Transverse colon (tissue), 4 donors: ENCODE measurements at regions not wholly inside any gene's neighbourhood (a gene's known extent, or its start where the extent isn't known, plus 50 kb on each side); places are given as distances from the start of the nearest gene placed in this dataset.

ENCODE experiments used
- EP300 ChIP-seq: sonication (generic); formaldehyde crosslinking; IDR thresholded peaks from one replicate; pipeline ENCODE4 v1.6.1; 2017; ENCODE audit warnings: antibody characterized with exemption, low read depth
- POLR2A ChIP-seq: fragments of 450-650 bp; IDR thresholded peaks from one replicate; pipeline ENCODE4 v1.6.1; 2016; ENCODE audit warnings: antibody characterized with exemption, mild to moderate bottlenecking, moderate library complexity
- POLR2AphosphoS5 ChIP-seq, 3 donors: sonication (generic); formaldehyde crosslinking; IDR thresholded peaks; one replicate each; pipeline ENCODE4 v1.6.1; 2016; ENCODE audit warnings: antibody characterized with exemption in 3 of 3
- TF ChIP-seq, protein P1 (sequence below), 5 experiments: fragments of 200-600 bp in 3 of 5; fragments of 450-650 bp in 2 of 5; sonication (generic) in 3 of 5; IDR thresholded peaks; 1 replicate in 2 of 5; 2 replicates in 3 of 5; pipeline ENCODE4 v1.5.1; 2016 to 2017; ENCODE audit warnings: antibody characterized with exemption in 5 of 5, inconsistent platforms in 3 of 5, mild to moderate bottlenecking in 2 of 5, moderate library complexity in 1 of 5

DNA sequence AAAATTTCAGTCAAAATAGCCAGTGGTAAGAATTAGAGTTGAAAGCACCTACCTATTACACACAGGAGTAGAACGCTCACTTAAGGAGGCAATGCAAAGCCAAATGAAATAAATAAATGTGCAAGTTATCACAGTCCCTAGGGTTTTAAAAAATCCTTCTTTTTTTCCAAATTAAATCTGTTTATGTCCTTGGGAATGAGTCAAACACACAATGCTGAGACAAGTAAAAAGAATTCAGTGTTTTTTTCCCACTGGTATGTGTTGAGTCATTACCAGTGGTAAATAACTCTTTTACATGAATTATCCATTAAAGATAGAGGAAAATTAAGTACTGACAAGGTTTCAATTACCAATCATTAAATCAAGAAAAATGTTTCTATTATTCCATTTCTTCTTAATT lies 438.6 kb downstream of the TNS3 start:
- TF ChIP-seq POLR2A (no peak), POLR2AphosphoS5 (IDR thresholded peaks at IDR 0.05) (no peak), EP300 (no peak)
- TF ChIP-seq, protein P1, sequence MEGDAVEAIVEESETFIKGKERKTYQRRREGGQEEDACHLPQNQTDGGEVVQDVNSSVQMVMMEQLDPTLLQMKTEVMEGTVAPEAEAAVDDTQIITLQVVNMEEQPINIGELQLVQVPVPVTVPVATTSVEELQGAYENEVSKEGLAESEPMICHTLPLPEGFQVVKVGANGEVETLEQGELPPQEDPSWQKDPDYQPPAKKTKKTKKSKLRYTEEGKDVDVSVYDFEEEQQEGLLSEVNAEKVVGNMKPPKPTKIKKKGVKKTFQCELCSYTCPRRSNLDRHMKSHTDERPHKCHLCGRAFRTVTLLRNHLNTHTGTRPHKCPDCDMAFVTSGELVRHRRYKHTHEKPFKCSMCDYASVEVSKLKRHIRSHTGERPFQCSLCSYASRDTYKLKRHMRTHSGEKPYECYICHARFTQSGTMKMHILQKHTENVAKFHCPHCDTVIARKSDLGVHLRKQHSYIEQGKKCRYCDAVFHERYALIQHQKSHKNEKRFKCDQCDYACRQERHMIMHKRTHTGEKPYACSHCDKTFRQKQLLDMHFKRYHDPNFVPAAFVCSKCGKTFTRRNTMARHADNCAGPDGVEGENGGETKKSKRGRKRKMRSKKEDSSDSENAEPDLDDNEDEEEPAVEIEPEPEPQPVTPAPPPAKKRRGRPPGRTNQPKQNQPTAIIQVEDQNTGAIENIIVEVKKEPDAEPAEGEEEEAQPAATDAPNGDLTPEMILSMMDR (IDR thresholded peaks at IDR 0.05) = no peak
